ENCODE measurements at regions not wholly inside any gene's neighbourhood (a gene's known extent, or its start where the extent isn't known, plus 50 kb on each side); places are given as distances from the start of the nearest gene placed in this dataset.

GRCh38 chr11:29306527-29306926 lies 710.3 kb downstream of the KCNA4 start:
- DNase-seq (ENCODE audit: low spot score), result no peak

- DNase-seq (ENCODE audit: low spot score), result no peak
These were observed 711.2 kb downstream of the KCNA4 start for GRCh38 chr11:29305456-29306232.

- DNase-seq (ENCODE audit: low spot score), result no peak
These were observed 716.4 kb downstream of the KCNA4 start for GRCh38 chr11:29300420-29300819.

GRCh38 chr11:29296680-29297079 lies 720.1 kb downstream of the KCNA4 start:
- DNase-seq (ENCODE audit: low spot score), result no peak

- DNase-seq (ENCODE audit: low spot score), result no peak
These were observed 723.0 kb downstream of the KCNA4 start for GRCh38 chr11:29293825-29294224.

GRCh38 chr11:29282088-29282487 lies 734.7 kb downstream of the KCNA4 start:
- no peak for DNase-seq (ENCODE audit: low spot score)

GRCh38 chr11:29281271-29281777 lies 735.5 kb downstream of the KCNA4 start:
- DNase-seq (ENCODE audit: low spot score), result no peak

GRCh38 chr11:29280452-29280851 lies 736.4 kb downstream of the KCNA4 start:
- DNase-seq (ENCODE audit: low spot score), result no peak

- no peak for DNase-seq (ENCODE audit: low spot score)
These were observed 737.1 kb downstream of the KCNA4 start for GRCh38 chr11:29279716-29280115.

GRCh38 chr11:29272019-29272654 lies 744.7 kb downstream of the KCNA4 start:
- DNase-seq (ENCODE audit: low spot score), result no peak

GRCh38 chr11:29271616-29272015 lies 745.2 kb downstream of the KCNA4 start:
- no peak for DNase-seq (ENCODE audit: low spot score)

- DNase-seq (ENCODE audit: low spot score), result no peak
These were observed 748.1 kb downstream of the KCNA4 start for GRCh38 chr11:29268733-29269132.

GRCh38 chr11:29265792-29266191 lies 751.0 kb downstream of the KCNA4 start:
- DNase-seq (ENCODE audit: low spot score), result no peak

- DNase-seq (ENCODE audit: low spot score), result no peak
These were observed 751.4 kb downstream of the KCNA4 start for GRCh38 chr11:29265381-29265780.

- DNase-seq (ENCODE audit: low spot score), result no peak
These were observed 752.7 kb downstream of the KCNA4 start for GRCh38 chr11:29263971-29264682.

GRCh38 chr11:29261831-29262230 lies 755.0 kb downstream of the KCNA4 start:
- no peak for DNase-seq (ENCODE audit: low spot score)

GRCh38 chr11:29260939-29261705 lies 755.7 kb downstream of the KCNA4 start:
- DNase-seq (ENCODE audit: low spot score), result no peak

GRCh38 chr11:29258411-29258810 lies 758.4 kb downstream of the KCNA4 start:
- no peak for DNase-seq (ENCODE audit: low spot score)

GRCh38 chr11:29256580-29256979 lies 760.2 kb downstream of the KCNA4 start:
- no peak for DNase-seq (ENCODE audit: low spot score)

- no peak for DNase-seq (ENCODE audit: low spot score)
These were observed 761.4 kb downstream of the KCNA4 start for GRCh38 chr11:29255401-29255800.

GRCh38 chr11:29251738-29252137 lies 765.1 kb downstream of the KCNA4 start:
- no peak for DNase-seq (ENCODE audit: low spot score)

- no peak for DNase-seq (ENCODE audit: low spot score)
These were observed 767.1 kb downstream of the KCNA4 start for GRCh38 chr11:29249713-29250112.
